Choroid plexus epithelial cell (primary cell): ENCODE measurements at regions not wholly inside any gene's neighbourhood (a gene's known extent, or its start where the extent isn't known, plus 50 kb on each side); places are given as distances from the start of the nearest gene placed in this dataset.
"Not testable (repeated sequence)": the region's sequence is repeated elsewhere in the genome, so short reads cannot be mapped to it uniquely, and the experiment has no call there.

Source experiments
- DNase-seq: peaks from one replicate; pipeline ENCODE4 v3.0.0-alpha.2; 2010; ENCODE audit warnings: low read depth
- H3K4me3 ChIP-seq: 2 replicates; pipeline ENCODE4 v1.5.1; 2011; ENCODE audit warnings: low read depth, mild to moderate bottlenecking, control low read depth, low read length, moderate library complexity
- TF ChIP-seq, protein P1 (sequence below): conservative IDR thresholded peaks from 2 replicates; pipeline ENCODE4 v1.5.1; 2011; ENCODE audit warnings: low read depth, mild to moderate bottlenecking, control low read depth, inconsistent platforms, low read length, moderate library complexity

- TF ChIP-seq, protein P1, sequence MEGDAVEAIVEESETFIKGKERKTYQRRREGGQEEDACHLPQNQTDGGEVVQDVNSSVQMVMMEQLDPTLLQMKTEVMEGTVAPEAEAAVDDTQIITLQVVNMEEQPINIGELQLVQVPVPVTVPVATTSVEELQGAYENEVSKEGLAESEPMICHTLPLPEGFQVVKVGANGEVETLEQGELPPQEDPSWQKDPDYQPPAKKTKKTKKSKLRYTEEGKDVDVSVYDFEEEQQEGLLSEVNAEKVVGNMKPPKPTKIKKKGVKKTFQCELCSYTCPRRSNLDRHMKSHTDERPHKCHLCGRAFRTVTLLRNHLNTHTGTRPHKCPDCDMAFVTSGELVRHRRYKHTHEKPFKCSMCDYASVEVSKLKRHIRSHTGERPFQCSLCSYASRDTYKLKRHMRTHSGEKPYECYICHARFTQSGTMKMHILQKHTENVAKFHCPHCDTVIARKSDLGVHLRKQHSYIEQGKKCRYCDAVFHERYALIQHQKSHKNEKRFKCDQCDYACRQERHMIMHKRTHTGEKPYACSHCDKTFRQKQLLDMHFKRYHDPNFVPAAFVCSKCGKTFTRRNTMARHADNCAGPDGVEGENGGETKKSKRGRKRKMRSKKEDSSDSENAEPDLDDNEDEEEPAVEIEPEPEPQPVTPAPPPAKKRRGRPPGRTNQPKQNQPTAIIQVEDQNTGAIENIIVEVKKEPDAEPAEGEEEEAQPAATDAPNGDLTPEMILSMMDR: no peak
- no peak overlapping the region for H3K4me3 ChIP-seq
- no peak for DNase-seq
These were observed 488.8 kb upstream of the FSHR start for GRCh38 chr2:49643149-49643548.

DNA sequence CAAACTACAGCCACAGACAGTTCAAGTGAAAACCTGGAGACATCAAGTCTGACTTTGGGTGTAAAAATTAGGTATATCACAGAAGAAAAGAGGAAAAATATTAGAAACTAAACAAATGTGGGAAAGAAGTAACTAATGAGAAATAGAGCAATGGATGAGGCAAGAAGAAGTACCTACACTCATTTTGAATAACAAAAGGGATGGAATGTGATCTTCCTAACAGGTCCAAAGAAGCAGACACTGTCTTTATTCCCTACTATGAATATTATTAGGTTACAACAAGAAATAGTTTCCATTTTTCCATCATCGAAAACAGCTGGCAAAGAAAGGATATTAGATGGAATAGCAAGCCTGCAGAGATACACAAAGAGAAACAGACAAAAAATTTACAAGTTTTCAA lies 486.3 kb upstream of the FSHR start:
- no peak overlapping the region for H3K4me3 ChIP-seq
- TF ChIP-seq, protein P1: no peak
- DNase-seq: no peak

- no peak overlapping the region for H3K4me3 ChIP-seq
- DNase-seq: no peak
- TF ChIP-seq, protein P1: no peak
These were observed 466.7 kb upstream of the FSHR start for GRCh38 chr2:49621016-49621415.

DNA sequence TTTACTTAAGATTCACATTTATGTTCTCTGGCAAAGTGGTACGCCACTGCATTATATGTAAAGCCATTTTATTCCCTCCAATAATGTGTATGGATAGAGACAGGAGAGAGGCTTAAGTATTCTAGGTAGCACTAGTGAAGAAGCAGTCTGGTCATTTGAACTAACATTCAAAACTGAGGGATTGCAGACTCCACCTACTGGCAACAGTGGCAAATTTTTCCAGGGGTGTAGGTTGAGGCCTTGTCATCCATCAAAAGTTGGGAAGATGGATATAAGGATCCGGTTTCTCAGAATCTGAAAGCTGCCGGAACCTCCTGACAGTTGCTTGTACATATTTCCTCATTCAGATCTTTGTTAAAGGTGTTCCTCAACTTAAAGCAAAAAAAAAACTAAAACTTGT lies 465.5 kb upstream of the FSHR start:
- TF ChIP-seq, protein P1: no peak
- no peak for DNase-seq
- no peak overlapping the region for H3K4me3 ChIP-seq

- no peak for DNase-seq
- TF ChIP-seq, protein P1: no peak
- no peak overlapping the region for H3K4me3 ChIP-seq
These were observed 464.2 kb upstream of the FSHR start for GRCh38 chr2:49618491-49618890.

DNA sequence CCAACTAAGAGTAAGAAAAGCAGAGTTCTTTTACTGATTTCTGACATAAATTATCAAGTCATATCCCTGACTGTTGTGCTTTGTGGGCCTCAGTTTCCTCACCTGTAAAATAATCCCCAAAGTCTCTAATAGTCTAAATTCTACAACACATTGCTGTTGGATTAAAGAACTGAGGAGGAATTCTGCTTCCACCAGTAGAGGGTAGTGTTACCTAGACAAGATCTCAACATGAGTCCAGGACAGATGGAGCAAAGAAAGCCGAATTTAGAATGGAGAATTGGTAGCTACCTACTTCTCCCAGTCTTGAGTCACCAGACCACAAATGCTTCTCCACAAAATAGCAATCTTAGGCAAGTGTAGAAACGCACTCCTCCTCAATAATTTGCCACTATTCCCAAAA lies 462.5 kb upstream of the FSHR start:
- no peak overlapping the region for H3K4me3 ChIP-seq
- peak; percentile 4 for DNase-seq
- TF ChIP-seq, protein P1: peak; percentile 13

DNA sequence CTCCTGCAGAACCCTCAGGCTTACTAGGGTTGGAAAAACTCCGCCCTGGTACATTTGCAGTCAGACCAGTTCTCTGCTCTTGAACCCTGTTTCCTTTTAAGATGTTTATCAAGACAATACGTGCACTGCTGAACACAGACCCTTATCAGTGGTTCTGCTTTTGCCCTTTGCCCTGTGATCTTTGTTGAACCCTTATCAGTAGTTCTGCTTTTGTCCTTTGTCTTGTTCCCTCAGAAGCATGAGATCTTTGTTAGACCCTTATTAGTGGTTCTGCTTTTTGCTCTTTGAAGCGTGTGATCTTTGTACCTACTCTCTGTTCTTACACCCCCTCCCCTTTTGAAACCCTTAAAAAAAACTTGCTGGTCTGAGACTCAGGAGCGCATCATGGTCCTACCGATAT lies 457.5 kb upstream of the FSHR start:
- not testable (repeated sequence) for DNase-seq, H3K4me3 ChIP-seq

- TF ChIP-seq, protein P1: no peak
- DNase-seq: no peak
These were observed 446.2 kb upstream of the FSHR start for GRCh38 chr2:49600524-49600923.

More at GRCh38 chr2:49600524-49600923, 446.2 kb upstream of the FSHR start:
- no peak overlapping the region for H3K4me3 ChIP-seq
